VCaP (cell line): ENCODE measurements at regions not wholly inside any gene's neighbourhood (a gene's known extent, or its start where the extent isn't known, plus 50 kb on each side); places are given as distances from the start of the nearest gene placed in this dataset.

Experiments used
- H3K27ac ChIP-seq: fragments of 450-650 bp; 2 replicates; pipeline ENCODE4 v1.5.1; 2017
- TF ChIP-seq, protein P1 (sequence below): fragments of 450-650 bp; conservative IDR thresholded peaks from 2 replicates; pipeline ENCODE4 v1.5.1; 2017; ENCODE audit warnings: mild to moderate bottlenecking, moderate library complexity

DNA sequence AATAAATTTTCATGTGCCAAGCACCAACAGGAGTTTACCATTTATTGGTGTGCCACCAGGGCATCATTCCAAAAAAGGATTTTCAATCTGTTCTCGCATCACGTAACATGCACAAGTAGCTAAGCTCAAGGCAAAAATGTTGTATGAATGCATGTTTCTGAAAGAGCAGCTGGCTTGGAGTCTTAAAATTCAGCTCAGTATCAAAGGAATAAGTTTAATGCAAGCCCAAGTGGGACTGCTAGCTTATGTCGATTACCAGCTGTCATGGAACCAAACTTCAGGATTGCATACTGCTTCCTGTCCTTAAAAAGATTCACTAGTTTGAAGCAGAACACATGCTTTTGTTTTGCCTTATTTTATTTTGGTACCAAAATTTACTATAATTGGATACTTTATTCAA lies 437.0 kb downstream of the FSCB start:
- H3K27ac ChIP-seq = no peak overlapping the region
- TF ChIP-seq, protein P1, sequence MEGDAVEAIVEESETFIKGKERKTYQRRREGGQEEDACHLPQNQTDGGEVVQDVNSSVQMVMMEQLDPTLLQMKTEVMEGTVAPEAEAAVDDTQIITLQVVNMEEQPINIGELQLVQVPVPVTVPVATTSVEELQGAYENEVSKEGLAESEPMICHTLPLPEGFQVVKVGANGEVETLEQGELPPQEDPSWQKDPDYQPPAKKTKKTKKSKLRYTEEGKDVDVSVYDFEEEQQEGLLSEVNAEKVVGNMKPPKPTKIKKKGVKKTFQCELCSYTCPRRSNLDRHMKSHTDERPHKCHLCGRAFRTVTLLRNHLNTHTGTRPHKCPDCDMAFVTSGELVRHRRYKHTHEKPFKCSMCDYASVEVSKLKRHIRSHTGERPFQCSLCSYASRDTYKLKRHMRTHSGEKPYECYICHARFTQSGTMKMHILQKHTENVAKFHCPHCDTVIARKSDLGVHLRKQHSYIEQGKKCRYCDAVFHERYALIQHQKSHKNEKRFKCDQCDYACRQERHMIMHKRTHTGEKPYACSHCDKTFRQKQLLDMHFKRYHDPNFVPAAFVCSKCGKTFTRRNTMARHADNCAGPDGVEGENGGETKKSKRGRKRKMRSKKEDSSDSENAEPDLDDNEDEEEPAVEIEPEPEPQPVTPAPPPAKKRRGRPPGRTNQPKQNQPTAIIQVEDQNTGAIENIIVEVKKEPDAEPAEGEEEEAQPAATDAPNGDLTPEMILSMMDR = no peak

DNA sequence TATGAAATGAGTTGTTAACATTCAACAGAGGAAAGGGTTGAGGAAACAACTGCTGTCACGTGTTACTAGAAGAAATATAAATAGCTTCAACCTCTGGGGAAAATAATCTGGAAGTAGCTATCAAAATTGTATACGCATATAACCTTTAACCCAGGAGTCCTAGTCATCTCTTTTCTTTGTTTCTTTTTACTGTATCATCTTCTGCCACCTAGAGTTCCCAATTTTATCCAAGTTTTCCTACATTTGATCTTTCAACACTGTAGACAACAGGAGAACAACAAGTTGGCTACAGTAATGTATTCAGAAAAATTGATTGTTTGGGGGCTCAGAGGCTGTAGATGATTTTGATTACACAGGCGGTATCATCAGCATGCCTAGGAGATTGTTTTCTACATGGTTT lies 453.7 kb downstream of the FSCB start:
- TF ChIP-seq, protein P1 = no peak
- no peak overlapping the region for H3K27ac ChIP-seq

DNA sequence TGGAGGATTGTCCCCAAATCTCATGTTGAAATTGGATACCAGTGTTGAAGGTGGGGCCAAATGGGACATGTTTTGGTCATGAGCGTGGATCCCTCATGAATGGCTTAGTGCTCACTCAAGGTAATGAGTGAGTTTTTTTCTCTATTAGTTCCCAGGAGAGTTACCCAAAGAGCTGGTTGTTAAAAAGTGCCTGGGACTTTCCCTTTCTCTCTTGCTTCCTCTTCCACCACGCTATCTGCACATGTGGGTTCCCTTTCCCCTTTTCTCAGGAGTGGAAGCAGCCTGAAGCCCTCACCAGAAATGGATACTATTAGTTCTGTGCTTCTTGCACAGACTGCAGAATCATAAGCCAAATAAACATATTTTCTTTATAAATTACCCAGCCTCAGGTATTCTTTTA lies 465.4 kb downstream of the FSCB start:
- H3K27ac ChIP-seq = no peak overlapping the region
- TF ChIP-seq, protein P1 = no peak

DNA sequence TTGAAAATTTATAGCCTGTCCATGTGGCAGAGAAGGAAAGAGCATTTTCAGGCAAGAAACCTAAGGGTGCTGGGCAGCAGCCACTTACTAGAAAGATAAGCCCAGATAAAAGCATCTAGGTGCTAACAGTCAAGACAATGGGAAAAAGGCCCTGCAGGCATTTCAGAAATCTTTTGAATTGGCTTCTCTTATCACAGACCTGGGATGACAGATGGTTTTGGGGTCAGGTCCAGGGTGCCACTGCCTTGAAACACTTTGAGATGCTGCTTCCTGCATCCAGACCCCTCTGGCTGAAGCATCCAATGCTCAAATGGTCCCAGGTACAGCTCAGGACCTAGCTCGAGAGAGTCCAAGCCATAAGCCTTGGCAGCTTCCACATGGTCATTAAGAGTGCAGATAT lies 466.5 kb downstream of the FSCB start:
- H3K27ac ChIP-seq = no peak overlapping the region
- TF ChIP-seq, protein P1 = no peak

DNA sequence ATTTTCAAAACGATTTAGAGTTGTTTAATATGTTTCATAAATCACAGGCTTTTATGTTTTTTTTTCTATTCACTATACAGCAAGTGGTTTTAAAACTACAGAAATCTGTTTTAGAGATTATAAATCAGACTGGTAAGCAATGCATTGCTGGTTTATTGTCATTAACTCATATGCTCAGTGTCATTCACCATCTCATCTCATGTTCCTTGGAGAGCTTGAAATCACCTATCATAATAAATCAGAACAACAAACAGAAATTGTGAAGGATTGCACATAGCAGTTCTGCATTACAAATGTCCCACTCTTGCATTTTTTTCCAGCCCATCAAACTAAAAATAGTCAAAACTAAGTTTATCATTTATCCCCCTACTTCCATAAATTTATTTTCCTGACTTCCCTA lies 470.8 kb downstream of the FSCB start:
- TF ChIP-seq, protein P1 = no peak
- H3K27ac ChIP-seq = no peak overlapping the region

DNA sequence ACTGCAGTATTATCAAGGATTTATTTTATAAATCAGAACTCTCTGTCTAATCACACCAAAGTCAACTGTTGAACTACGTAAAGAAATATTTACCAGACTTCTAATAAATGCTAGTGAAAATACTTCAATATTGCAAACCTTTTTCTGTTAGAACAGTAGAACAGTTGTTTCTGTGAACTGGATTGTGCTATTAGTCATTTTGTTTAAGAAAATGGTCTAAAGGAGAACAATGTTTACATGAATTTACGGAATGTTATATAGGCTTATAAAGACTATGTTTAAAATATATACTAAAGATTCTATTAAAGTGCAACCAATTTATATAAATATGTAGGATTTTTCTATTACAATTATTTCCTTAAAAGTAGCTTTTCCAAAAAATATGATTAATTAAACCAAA lies 471.4 kb downstream of the FSCB start:
- H3K27ac ChIP-seq = no peak overlapping the region
- TF ChIP-seq, protein P1 = no peak

DNA sequence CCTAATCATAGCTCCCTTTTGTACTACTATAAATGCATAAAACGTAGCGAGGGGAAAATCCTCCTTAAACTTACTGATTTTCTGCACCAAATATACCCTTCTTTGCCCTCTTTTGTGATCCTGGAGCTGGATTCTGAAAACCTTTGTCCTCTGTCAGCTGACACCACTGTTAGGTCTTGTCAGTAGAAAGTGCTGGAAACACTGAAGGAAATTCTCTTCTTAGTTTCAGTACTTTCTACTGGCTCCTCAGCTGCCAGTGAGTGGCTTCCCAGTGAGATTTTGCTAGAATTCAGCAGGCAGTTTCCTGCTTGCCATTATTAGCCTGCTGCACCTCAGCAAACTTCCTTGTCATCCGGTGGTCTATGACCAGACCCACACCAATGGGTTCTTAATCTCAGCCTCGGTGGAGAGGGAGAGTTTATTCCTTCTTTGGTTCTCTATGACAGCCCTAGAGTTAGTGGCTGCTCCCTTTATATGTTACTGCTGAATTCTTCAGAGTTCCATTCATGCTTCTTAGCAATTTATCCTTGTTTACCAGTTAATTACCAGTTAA lies 476.2 kb downstream of the FSCB start:
- TF ChIP-seq, protein P1 = no peak
- H3K27ac ChIP-seq = no peak overlapping the region
